Mammary epithelial cell (primary cell): ENCODE measurements at regions not wholly inside any gene's neighbourhood (a gene's known extent, or its start where the extent isn't known, plus 50 kb on each side); places are given as distances from the start of the nearest gene placed in this dataset.
"Not testable (repeated sequence)": the region's sequence is repeated elsewhere in the genome, so short reads cannot be mapped to it uniquely, and the experiment has no call there.

ENCODE experiments used
- CTCF ChIP-seq, 2 donors: IDR thresholded peaks in 1 of 2; conservative IDR thresholded peaks in 1 of 2; 2 replicates each; pipeline ENCODE4 v1.5.1; 2011 to 2012; ENCODE audit warnings: inconsistent platforms in 2 of 2, low read length in 2 of 2, mild to moderate bottlenecking in 2 of 2, control low read depth in 1 of 2, low read depth in 1 of 2; ENCODE audit not compliant: insufficient read depth in 1 of 2; ENCODE audit errors: extremely low read depth in 1 of 2
- EZH2 ChIP-seq: IDR thresholded peaks from 2 replicates; pipeline ENCODE4 v1.6.1; 2012; ENCODE audit warnings: low read length, inconsistent platforms, borderline replicate concordance

- TF ChIP-seq CTCF (conservative IDR thresholded peaks at IDR 0.05 in 1 of 2, IDR thresholded peaks at IDR 0.05 in 1 of 2; ENCODE audit: extremely low read depth in 1 of 2, insufficient read depth in 1 of 2, low read depth in 1 of 2, low read length in 2 of 2); EZH2: not testable (repeated sequence)
Observed at GRCh38 chr20:25774711-25775110, 78.1 kb upstream of the ZNF337 start.
